ENCODE measurements at regions not wholly inside any gene's neighbourhood (a gene's known extent, or its start where the extent isn't known, plus 50 kb on each side); places are given as distances from the start of the nearest gene placed in this dataset.
A peak's percentile ranks its signal among the peaks of the same experiment; 100 is the strongest.

GRCh38 chr3:164190566-164190965 lies 887.7 kb downstream of the SI start:
- Histone ChIP-seq H3K4me3 (no peak overlapping the region), H3K9me3 (0 out of 3 replicates have a peak, but pooled peaks cover 3% of the 10 kb centered on the region), H3K4me2 (no peak overlapping the region), H3K4me1 (no peaks in the 10 kb centered on the region), H3K27ac (no peak overlapping the region)
- no peak for ATAC-seq
- ChIA-PET CTCF (no interaction called here), POLR2A (no interaction called here)
- TF ChIP-seq CHD2 (IDR thresholded peaks at IDR 0.05; ENCODE audit: low read length, partially characterized antibody): no peak
- no peak for TF ChIP-seq HDAC2 (IDR thresholded peaks at IDR 0.05)
- peak; percentile 28 for TF ChIP-seq MAFK (IDR thresholded peaks at IDR 0.05; ENCODE audit: partially characterized antibody)
- DNase-seq (ENCODE audit: low read depth in 1 of 2, low spot score in 1 of 2): no peak
- FAIRE-seq: no peak

GRCh38 chr3:164186095-164186494 lies 892.2 kb downstream of the SI start:
- Histone ChIP-seq H3K4me3 (no peak overlapping the region), H3K9me3 (no peaks in the 10 kb centered on the region), H3K27ac (no peak overlapping the region), H3K4me2 (no peak overlapping the region), H3K4me1 (no peaks in the 10 kb centered on the region)
- DNase-seq (ENCODE audit: low read depth in 1 of 2, low spot score in 1 of 2): no peak
- ATAC-seq: no peak
- FAIRE-seq: no peak
- ChIA-PET CTCF (no interaction called here), POLR2A (no interaction called here)
- WGBS (ENCODE audit: missing lambda C conversion rate): 25% methylated on average over 3 of the region's 3 CpGs
- TF ChIP-seq BHLHE40 (IDR thresholded peaks at IDR 0.05; ENCODE audit: low read depth, low read length) (no peak), FOSB (CRISPR knock-in tag; IDR thresholded peaks at IDR 0.05) (no peak), POLR2A (IDR thresholded peaks at IDR 0.05; ENCODE audit: low read length) (no peak), HOXB13 (CRISPR knock-in tag; IDR thresholded peaks at IDR 0.05; ENCODE audit: low read depth) (no peak), FOXS1 (CRISPR knock-in tag; IDR thresholded peaks at IDR 0.05) (no peak), KDM5A (IDR thresholded peaks at IDR 0.05) (no peak), E2F6 (IDR thresholded peaks at IDR 0.05; ENCODE audit: borderline replicate concordance, low read depth) (no peak), CBX8 (IDR thresholded peaks at IDR 0.05) (no peak), HEYL (CRISPR knock-in tag; IDR thresholded peaks at IDR 0.05) (no peak), CEBPB (IDR thresholded peaks at IDR 0.05) (no peak), HOXB5 (CRISPR knock-in tag; IDR thresholded peaks at IDR 0.05) (no peak), JUNB (IDR thresholded peaks at IDR 0.05) (no peak), RFX5 (IDR thresholded peaks at IDR 0.05) (no peak), CHD2 (IDR thresholded peaks at IDR 0.05; ENCODE audit: low read length, partially characterized antibody) (no peak), ZNF302 (CRISPR knock-in tag; IDR thresholded peaks at IDR 0.05) (no peak)

GRCh38 chr3:164179110-164179774 lies 899.1 kb downstream of the SI start:
- DNase-seq (ENCODE audit: low read depth in 1 of 2, low spot score in 1 of 2): no peak

More at GRCh38 chr3:164179110-164179774, 899.1 kb downstream of the SI start:
- 43% methylated on average over 13 of the region's 26 CpGs for WGBS (ENCODE audit: missing lambda C conversion rate)
- no peak for ATAC-seq
- POLR2A ChIA-PET: no interaction called here
- no peak for FAIRE-seq
- H3K4me2 ChIP-seq: no peak overlapping the region
- no peaks in the 10 kb centered on the region for H3K4me1 ChIP-seq
- H3K4me3 ChIP-seq: no peak overlapping the region
- no peaks in the 10 kb centered on the region; the same call in 2 of the 3 replicates for H3K9me3 ChIP-seq
- CTCF ChIA-PET: interaction anchor here (0.9 kb wide), 1 partner anchor 18 kb away, joined by 3 read pairs; no protein-coding TSS in a partner anchor
- TF ChIP-seq RFX5 (IDR thresholded peaks at IDR 0.05) (no peak), MAX (IDR thresholded peaks at IDR 0.05) (no peak), KDM1A (IDR thresholded peaks at IDR 0.05; ENCODE audit: low read depth) (no peak), TP53 (CRISPR knock-in tag; IDR thresholded peaks at IDR 0.05) (no peak), ZFP36 (IDR thresholded peaks at IDR 0.05; ENCODE audit: borderline replicate concordance, partially characterized antibody) (no peak), ZNF302 (CRISPR knock-in tag; IDR thresholded peaks at IDR 0.05) (no peak), RCOR1 (IDR thresholded peaks at IDR 0.05; ENCODE audit: low read depth, low read length) (no peak), SREBF2 (IDR thresholded peaks at IDR 0.05) (no peak), HOXB13 (CRISPR knock-in tag; IDR thresholded peaks at IDR 0.05; ENCODE audit: low read depth) (no peak), BCL3 (IDR thresholded peaks at IDR 0.05) (no peak), POLR2A (IDR thresholded peaks at IDR 0.05; ENCODE audit: low read length) (no peak), CBX2 (IDR thresholded peaks at IDR 0.05; ENCODE audit: borderline replicate concordance, low read depth) (no peak), USF2 (IDR thresholded peaks at IDR 0.05) (no peak), RNF2 (IDR thresholded peaks at IDR 0.05; ENCODE audit: borderline replicate concordance, low read depth) (no peak)
- H3K27ac ChIP-seq: no peak overlapping the region

All from A549 (cell line).